ENCODE measurements at regions not wholly inside any gene's neighbourhood (a gene's known extent, or its start where the extent isn't known, plus 50 kb on each side); places are given as distances from the start of the nearest gene placed in this dataset.

GRCh38 chr11:44403176-44403575, 93.2 kb upstream of the ALX4 start:
- TF ChIP-seq CTCF (IDR thresholded peaks at IDR 0.05) (no peak), EP300 (IDR thresholded peaks at IDR 0.05) (no peak), POLR2AphosphoS5 (IDR thresholded peaks at IDR 0.05) (no peak)

Measured in gastroesophageal sphincter (tissue), 3 donors.